IMR-90 (cell line): ENCODE measurements at regions not wholly inside any gene's neighbourhood (a gene's known extent, or its start where the extent isn't known, plus 50 kb on each side); places are given as distances from the start of the nearest gene placed in this dataset.

Experiments
- ATAC-seq: fragments of 200-7000 bp; cut with Tn5 transposase; 2 replicates; pipeline ENCODE4 v1.9.1; 2020; ENCODE audit warnings: low read depth, mild to moderate bottlenecking, moderate library complexity
- BruUV-seq: library from RNA; stranded (reverse); fragments of 400-500 nt; replicated peaks from 2 replicates; lab custom pipeline; 2021; lab: Mats Ljungman, UMichigan
- CTCF ChIA-PET: fragments of 300-600 bp; formaldehyde crosslinking; extraction: SDS; loops from one replicate; lab custom pipeline; 2021; ENCODE audit warnings: antibody characterized with exemption; lab: Yijun Ruan, JAX
- POLR2A ChIA-PET: fragments of 300-600 bp; sonication (Branson Sonifier 250); formaldehyde crosslinking; loops from one replicate; lab custom pipeline; 2022; ENCODE audit warnings: antibody characterized with exemption; ENCODE audit not compliant: unreplicated experiment; lab: Charles Lee
- DNase-seq: peaks from one replicate; pipeline ENCODE4 v3.0.0; 2013
- H2AFZ ChIP-seq: replicated peaks from 2 replicates; pipeline ENCODE3; 2013; ENCODE audit warnings: low read length, mild to moderate bottlenecking; ENCODE audit not compliant: poor library complexity
- H2AK5ac ChIP-seq: 2 replicates; pipeline ENCODE4 v1.6.1; 2013; ENCODE audit warnings: low read depth, low read length, inconsistent platforms
- H2AK9ac ChIP-seq: replicated peaks from 2 replicates; pipeline ENCODE3; 2013; ENCODE audit warnings: mild to moderate bottlenecking, low read depth, low read length, moderate library complexity; ENCODE audit not compliant: poor library complexity
- H2BK120ac ChIP-seq: 2 replicates; pipeline ENCODE4 v1.6.1; 2013; ENCODE audit warnings: low read depth, low read length, inconsistent platforms
- H2BK15ac ChIP-seq: 3 replicates; pipeline ENCODE4 v1.6.1; 2013; ENCODE audit warnings: low read depth, low read length, inconsistent platforms
- H2BK20ac ChIP-seq: 2 replicates; pipeline ENCODE4 v1.6.1; 2013; ENCODE audit warnings: low read depth, mild to moderate bottlenecking, inconsistent platforms, low read length, moderate library complexity
- H2BK5ac ChIP-seq: 2 replicates; pipeline ENCODE4 v1.6.1; 2013; ENCODE audit warnings: mild to moderate bottlenecking, low read depth, low read length, inconsistent platforms; ENCODE audit not compliant: poor library complexity, severe bottlenecking
- H3K14ac ChIP-seq: replicated peaks from 2 replicates; pipeline ENCODE4 v1.6.1; 2013; ENCODE audit warnings: low read depth, low read length, inconsistent platforms
- H3K18ac ChIP-seq: 2 replicates; pipeline ENCODE4 v1.6.1; 2013; ENCODE audit warnings: low read depth, low read length, control low read depth
- H3K23ac ChIP-seq: 2 replicates; pipeline ENCODE4 v1.6.1; 2013; ENCODE audit warnings: low read depth, low read length, inconsistent platforms
- H3K27ac ChIP-seq: 2 replicates; pipeline ENCODE4 v1.5.1; 2013; ENCODE audit warnings: mild to moderate bottlenecking, control low read depth, low read length; ENCODE audit not compliant: insufficient read depth
- H3K27me3 ChIP-seq: 2 replicates; pipeline ENCODE4 v1.6.1; 2013; ENCODE audit warnings: low read length; ENCODE audit not compliant: control insufficient read depth, insufficient read depth
- H3K36me3 ChIP-seq: 2 replicates; pipeline ENCODE4 v1.6.1; 2013; ENCODE audit warnings: low read length, mixed read lengths; ENCODE audit not compliant: control insufficient read depth, insufficient read depth
- H3K4ac ChIP-seq: 2 replicates; pipeline ENCODE4 v1.6.1; 2013; ENCODE audit warnings: low read depth, low read length, inconsistent platforms
- H3K4me1 ChIP-seq: 2 replicates; pipeline ENCODE4 v1.6.1; 2013; ENCODE audit warnings: low read length, mixed read lengths; ENCODE audit not compliant: control insufficient read depth, insufficient read depth
- H3K4me2 ChIP-seq: 2 replicates; pipeline ENCODE4 v1.6.1; 2013; ENCODE audit warnings: low read depth, mild to moderate bottlenecking, control low read depth, low read length, moderate library complexity
- H3K4me3 ChIP-seq: 2 replicates; pipeline ENCODE4 v1.5.1; 2013; ENCODE audit warnings: low read depth, mild to moderate bottlenecking, control low read depth, low read length, moderate library complexity; ENCODE audit not compliant: insufficient read depth
- H3K56ac ChIP-seq: 2 replicates; pipeline ENCODE4 v1.6.1; 2013; ENCODE audit warnings: low read length, inconsistent platforms; ENCODE audit not compliant: insufficient read depth; ENCODE audit errors: extremely low read depth
- H3K79me1 ChIP-seq, 2 experiments: 2 replicates each; pipeline ENCODE4 v1.6.1; 2013; ENCODE audit warnings: low read length in 2 of 2, inconsistent platforms in 1 of 2, low read depth in 1 of 2
- H3K9ac ChIP-seq: 2 replicates; pipeline ENCODE4 v1.6.1; 2013; ENCODE audit warnings: low read depth, low read length, control low read depth
- H3K9me1 ChIP-seq: 2 replicates; pipeline ENCODE4 v1.6.1; 2013; ENCODE audit warnings: low read length, inconsistent platforms; ENCODE audit not compliant: insufficient read depth
- H3K9me3 ChIP-seq: 2 replicates; pipeline ENCODE4 v1.6.1; 2013; ENCODE audit warnings: low read length; ENCODE audit not compliant: control insufficient read depth, insufficient read depth
- H4K20me1 ChIP-seq: 2 replicates; pipeline ENCODE4 v1.6.1; 2013; ENCODE audit warnings: low read length, inconsistent platforms; ENCODE audit not compliant: insufficient read depth
- H4K5ac ChIP-seq: 2 replicates; pipeline ENCODE4 v1.6.1; 2013; ENCODE audit warnings: mild to moderate bottlenecking, low read depth, low read length, control low read depth
- H4K8ac ChIP-seq, 2 experiments: 2 replicates each; pipeline ENCODE4 v1.6.1; 2013; ENCODE audit warnings: low read depth in 2 of 2, low read length in 2 of 2, control low read depth in 1 of 2, inconsistent platforms in 1 of 2
- H4K91ac ChIP-seq: 2 replicates; pipeline ENCODE4 v1.6.1; 2013; ENCODE audit warnings: low read depth, low read length, inconsistent platforms; ENCODE audit not compliant: insufficient read depth
- CEBPB ChIP-seq: IDR thresholded peaks from 2 replicates; pipeline ENCODE4 v1.6.1; 2012; ENCODE audit warnings: low read depth, low read length, improper control_type of control experiment
- CHD1 ChIP-seq: IDR thresholded peaks from 2 replicates; pipeline ENCODE4 v1.6.1; 2012; ENCODE audit warnings: low read depth, low read length, improper control_type of control experiment
- MAFK ChIP-seq: IDR thresholded peaks from 2 replicates; pipeline ENCODE4 v1.6.1; 2012; ENCODE audit warnings: low read depth, low read length, improper control_type of control experiment
- MAZ ChIP-seq: IDR thresholded peaks from 2 replicates; pipeline ENCODE4 v1.6.1; 2012; ENCODE audit warnings: low read depth, mild to moderate bottlenecking, low read length, improper control_type of control experiment, moderate library complexity, borderline replicate concordance
- NFE2L2 ChIP-seq: fragments of 150-350 bp; IDR thresholded peaks from 2 replicates; pipeline ENCODE4 v1.6.1; 2016; ENCODE audit warnings: low read depth, mild to moderate bottlenecking, low read length
- POLR2A ChIP-seq: IDR thresholded peaks from 2 replicates; pipeline ENCODE4 v1.6.1; 2012; ENCODE audit warnings: mild to moderate bottlenecking, low read depth, low read length
- RAD21 ChIP-seq: IDR thresholded peaks from 2 replicates; pipeline ENCODE4 v1.6.1; 2012; ENCODE audit warnings: low read length, improper control_type of control experiment
- RCOR1 ChIP-seq: IDR thresholded peaks from 2 replicates; pipeline ENCODE4 v1.6.1; 2012; ENCODE audit warnings: mild to moderate bottlenecking, low read length, improper control_type of control experiment; ENCODE audit not compliant: insufficient replicate concordance
- SMC3 ChIP-seq: fragments of 150-350 bp; IDR thresholded peaks from 2 replicates; pipeline ENCODE4 v1.6.1; 2016; ENCODE audit warnings: low read depth, mild to moderate bottlenecking, antibody characterized with exemption, low read length, moderate library complexity
- WGBS, 2 experiments: methylation state at CpG; one replicate each; pipeline versions ENCODE4 v1.1.5 to v1.1.7; 2013; ENCODE audit warnings: missing lambda C conversion rate in 2 of 2; ENCODE audit not compliant: insufficient read length in 1 of 2; ENCODE audit errors: extremely low coverage in 2 of 2; 5-methylcytosine and 5-hydroxymethylcytosine counted together
- dilution Hi-C: fragments of 300-500 bp; cut with HindIII; formaldehyde crosslinking; loops from one replicate; pipeline ENCODE4 v1.14.3; 2018; ENCODE audit warnings: low sequenced_read_pairs; ENCODE audit not compliant: unreplicated experiment
- in situ Hi-C: fragments of 300-500 bp; cut with MboI; formaldehyde crosslinking; loops from 3 replicates; pipeline ENCODE4 v1.14.3; 2019; ENCODE audit warnings: low sequenced_read_pairs, inconsistent platforms, mixed read lengths
- intact Hi-C: fragments of 100-400 bp; cut with micrococcal nuclease; formaldehyde crosslinking; loops from 2 replicates; pipeline ENCODE4 v1.10.0; 2022
- TF ChIP-seq, protein P1 (sequence below): fragments of 150-350 bp; IDR thresholded peaks from 2 replicates; pipeline ENCODE4 v1.6.1; 2016; ENCODE audit warnings: low read depth, mild to moderate bottlenecking, low read length, moderate library complexity, borderline replicate concordance
- TF ChIP-seq, protein P2 (sequence below): conservative IDR thresholded peaks from 2 replicates; pipeline ENCODE4 v1.5.1; 2012; ENCODE audit warnings: mild to moderate bottlenecking, low read depth, low read length, improper control_type of control experiment
- TF ChIP-seq, protein P3 (sequence below): fragments of 150-350 bp; IDR thresholded peaks from 2 replicates; pipeline ENCODE4 v1.6.1; 2017; ENCODE audit warnings: mild to moderate bottlenecking, antibody characterized with exemption, low read length, low read depth

DNA sequence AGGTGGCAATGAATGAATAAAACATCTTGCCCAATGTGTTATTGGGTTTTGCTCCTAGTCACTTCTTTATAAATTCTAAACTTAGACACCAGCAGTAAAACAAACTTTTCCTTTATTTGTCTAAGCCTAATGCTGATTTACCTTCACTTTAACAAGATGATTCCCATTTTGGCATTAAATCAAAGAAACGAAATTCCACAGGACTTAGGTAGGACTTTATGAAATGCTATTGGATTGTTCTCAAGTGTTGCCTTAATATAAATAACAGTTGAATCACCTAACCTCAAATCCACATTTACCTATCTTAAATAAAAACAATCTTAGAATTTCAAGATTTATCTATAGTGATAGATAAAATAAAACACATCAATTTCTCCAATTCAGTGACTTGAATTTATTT is 831.8 kb downstream of the EPHA7 start:
- no CpG with 5 or more reads among the region's 1 CpG for WGBS, 2 experiments

More for the DNA sequence above, 831.8 kb downstream of the EPHA7 start:
- H3K9me1 ChIP-seq, result no peaks in the 10 kb centered on the region
- H3K18ac ChIP-seq, result no peak overlapping the region
- no peak overlapping the region for H3K4me3 ChIP-seq
- no peak overlapping the region for H2BK5ac ChIP-seq
- H3K79me1 ChIP-seq, result no peaks in the 10 kb centered on the region
- no TSS peak for BruUV-seq
- no peak overlapping the region for H3K14ac ChIP-seq
- H3K56ac ChIP-seq, result no peak overlapping the region
- ATAC-seq (no peak), DNase-seq (no peak)
- no peak overlapping the region for H2BK120ac ChIP-seq
- POLR2A ChIA-PET, result no interaction called here
- TF ChIP-seq, protein P1, sequence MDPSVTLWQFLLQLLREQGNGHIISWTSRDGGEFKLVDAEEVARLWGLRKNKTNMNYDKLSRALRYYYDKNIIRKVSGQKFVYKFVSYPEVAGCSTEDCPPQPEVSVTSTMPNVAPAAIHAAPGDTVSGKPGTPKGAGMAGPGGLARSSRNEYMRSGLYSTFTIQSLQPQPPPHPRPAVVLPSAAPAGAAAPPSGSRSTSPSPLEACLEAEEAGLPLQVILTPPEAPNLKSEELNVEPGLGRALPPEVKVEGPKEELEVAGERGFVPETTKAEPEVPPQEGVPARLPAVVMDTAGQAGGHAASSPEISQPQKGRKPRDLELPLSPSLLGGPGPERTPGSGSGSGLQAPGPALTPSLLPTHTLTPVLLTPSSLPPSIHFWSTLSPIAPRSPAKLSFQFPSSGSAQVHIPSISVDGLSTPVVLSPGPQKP, result no peak
- TF ChIP-seq CEBPB, result no peak
- no peak for TF ChIP-seq NFE2L2
- TF ChIP-seq, protein P2, sequence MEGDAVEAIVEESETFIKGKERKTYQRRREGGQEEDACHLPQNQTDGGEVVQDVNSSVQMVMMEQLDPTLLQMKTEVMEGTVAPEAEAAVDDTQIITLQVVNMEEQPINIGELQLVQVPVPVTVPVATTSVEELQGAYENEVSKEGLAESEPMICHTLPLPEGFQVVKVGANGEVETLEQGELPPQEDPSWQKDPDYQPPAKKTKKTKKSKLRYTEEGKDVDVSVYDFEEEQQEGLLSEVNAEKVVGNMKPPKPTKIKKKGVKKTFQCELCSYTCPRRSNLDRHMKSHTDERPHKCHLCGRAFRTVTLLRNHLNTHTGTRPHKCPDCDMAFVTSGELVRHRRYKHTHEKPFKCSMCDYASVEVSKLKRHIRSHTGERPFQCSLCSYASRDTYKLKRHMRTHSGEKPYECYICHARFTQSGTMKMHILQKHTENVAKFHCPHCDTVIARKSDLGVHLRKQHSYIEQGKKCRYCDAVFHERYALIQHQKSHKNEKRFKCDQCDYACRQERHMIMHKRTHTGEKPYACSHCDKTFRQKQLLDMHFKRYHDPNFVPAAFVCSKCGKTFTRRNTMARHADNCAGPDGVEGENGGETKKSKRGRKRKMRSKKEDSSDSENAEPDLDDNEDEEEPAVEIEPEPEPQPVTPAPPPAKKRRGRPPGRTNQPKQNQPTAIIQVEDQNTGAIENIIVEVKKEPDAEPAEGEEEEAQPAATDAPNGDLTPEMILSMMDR, result no peak
- TF ChIP-seq CHD1, result no peak
- TF ChIP-seq SMC3, result no peak
- TF ChIP-seq, protein P3, sequence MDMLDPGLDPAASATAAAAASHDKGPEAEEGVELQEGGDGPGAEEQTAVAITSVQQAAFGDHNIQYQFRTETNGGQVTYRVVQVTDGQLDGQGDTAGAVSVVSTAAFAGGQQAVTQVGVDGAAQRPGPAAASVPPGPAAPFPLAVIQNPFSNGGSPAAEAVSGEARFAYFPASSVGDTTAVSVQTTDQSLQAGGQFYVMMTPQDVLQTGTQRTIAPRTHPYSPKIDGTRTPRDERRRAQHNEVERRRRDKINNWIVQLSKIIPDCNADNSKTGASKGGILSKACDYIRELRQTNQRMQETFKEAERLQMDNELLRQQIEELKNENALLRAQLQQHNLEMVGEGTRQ, result no peak
- TF ChIP-seq POLR2A, result no peak
- TF ChIP-seq MAZ, result no peak
- no peak for TF ChIP-seq RCOR1
- no peak for TF ChIP-seq RAD21
- TF ChIP-seq MAFK, result no peak
- no peak overlapping the region for H2AK9ac ChIP-seq
- no peaks in the 10 kb centered on the region for H3K36me3 ChIP-seq
- no peak overlapping the region for H2AK5ac ChIP-seq
- H3K9ac ChIP-seq, result no peak overlapping the region
- no peak overlapping the region for H4K91ac ChIP-seq
- H2AFZ ChIP-seq, result no peak overlapping the region
- no peaks in the 10 kb centered on the region; the same call in 1 of the 2 replicates for H3K9me3 ChIP-seq
- CTCF ChIA-PET, result no interaction called here
- H3K23ac ChIP-seq, result no peak overlapping the region
- H3K27ac ChIP-seq, result no peak overlapping the region
- no peak overlapping the region for H2BK15ac ChIP-seq
- H3K4me2 ChIP-seq, result no peak overlapping the region
- dilution Hi-C loops (no loop called here), intact Hi-C loops (no loop called here), in situ Hi-C loops (no loop called here)
- no peaks in the 10 kb centered on the region for H3K4me1 ChIP-seq
- H4K5ac ChIP-seq, result no peak overlapping the region
- no peak overlapping the region for H3K4ac ChIP-seq
- H4K8ac ChIP-seq, result no peak overlapping the region
- H2BK20ac ChIP-seq, result no peak overlapping the region
- no peaks in the 10 kb centered on the region for H3K27me3 ChIP-seq
- H4K20me1 ChIP-seq, result no peaks in the 10 kb centered on the region
